ENCODE measurements at regions not wholly inside any gene's neighbourhood (a gene's known extent, or its start where the extent isn't known, plus 50 kb on each side); places are given as distances from the start of the nearest gene placed in this dataset.

GRCh38 chr2:863732-864450, 86.8 kb upstream of the SNTG2 start:
- no peak for TF ChIP-seq EZH2 (IDR thresholded peaks at IDR 0.05; ENCODE audit: borderline replicate concordance, insufficient read depth, low read depth, low read length, poor library complexity, severe bottlenecking)
- no peak for TF ChIP-seq CTCF (IDR thresholded peaks at IDR 0.05)
